Mammary epithelial cell (primary cell): ENCODE measurements at regions not wholly inside any gene's neighbourhood (a gene's known extent, or its start where the extent isn't known, plus 50 kb on each side); places are given as distances from the start of the nearest gene placed in this dataset.

ENCODE experiments used
- CTCF ChIP-seq, 2 donors: IDR thresholded peaks in 1 of 2; conservative IDR thresholded peaks in 1 of 2; 2 replicates each; pipeline ENCODE4 v1.5.1; 2011 to 2012; ENCODE audit warnings: inconsistent platforms in 2 of 2, low read length in 2 of 2, mild to moderate bottlenecking in 2 of 2, control low read depth in 1 of 2, low read depth in 1 of 2; ENCODE audit not compliant: insufficient read depth in 1 of 2; ENCODE audit errors: extremely low read depth in 1 of 2
- EZH2 ChIP-seq: IDR thresholded peaks from 2 replicates; pipeline ENCODE4 v1.6.1; 2012; ENCODE audit warnings: low read length, inconsistent platforms, borderline replicate concordance

DNA sequence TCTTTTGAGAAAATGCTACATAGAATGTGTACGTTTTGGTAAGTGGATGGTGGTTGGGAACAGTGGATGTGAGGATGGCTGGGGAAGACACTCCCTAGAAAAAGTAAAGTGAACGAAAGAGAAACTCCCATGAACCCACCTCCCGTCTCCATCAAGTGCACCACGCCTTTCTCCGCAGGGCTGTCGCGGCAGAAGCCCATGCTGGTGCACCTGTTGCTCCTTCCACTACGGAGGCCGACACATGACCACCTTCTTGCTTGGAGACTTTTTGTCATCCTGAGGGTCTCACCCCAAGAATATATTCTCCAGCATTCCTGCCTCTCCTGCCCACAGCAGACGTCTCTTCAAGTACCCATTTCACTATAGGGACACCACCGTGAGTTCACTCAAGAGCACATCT, 630.4 kb upstream of the PFKP start:
- TF ChIP-seq CTCF (conservative IDR thresholded peaks at IDR 0.05 in 1 of 2, IDR thresholded peaks at IDR 0.05 in 1 of 2; ENCODE audit: extremely low read depth in 1 of 2, insufficient read depth in 1 of 2, low read depth in 1 of 2, low read length in 2 of 2) (no peak), EZH2 (no peak)
